Loucy (cell line): ENCODE measurements at regions not wholly inside any gene's neighbourhood (a gene's known extent, or its start where the extent isn't known, plus 50 kb on each side); places are given as distances from the start of the nearest gene placed in this dataset.

Experiments used
- H2AFZ ChIP-seq: fragments of 200-600 bp; sonication (generic); 2 replicates; pipeline ENCODE4 v1.6.0; 2016; ENCODE audit warnings: antibody characterized with exemption, mild to moderate bottlenecking, low read length, moderate library complexity
- H3F3A ChIP-seq: fragments of 200-600 bp; 2 replicates; pipeline ENCODE4 v1.6.0; 2016; ENCODE audit warnings: antibody characterized with exemption, low read depth, mild to moderate bottlenecking
- H3K27me3 ChIP-seq: fragments of 200-600 bp; sonication (generic); 2 replicates; pipeline ENCODE4 v1.6.1; 2014; ENCODE audit warnings: low read length, mild to moderate bottlenecking; ENCODE audit not compliant: insufficient read depth, poor library complexity, severe bottlenecking
- H3K36me3 ChIP-seq: fragments of 200-600 bp; sonication (generic); 2 replicates; pipeline ENCODE4 v1.6.1; 2016; ENCODE audit warnings: low read length; ENCODE audit not compliant: insufficient read depth
- H3K4me1 ChIP-seq: fragments of 200-600 bp; sonication (generic); 2 replicates; pipeline ENCODE4 v1.5.1; 2014; ENCODE audit warnings: low read length, mild to moderate bottlenecking; ENCODE audit not compliant: insufficient read depth, poor library complexity, severe bottlenecking
- H3K4me2 ChIP-seq: fragments of 200-600 bp; sonication (generic); 2 replicates; pipeline ENCODE4 v1.6.0; 2014; ENCODE audit warnings: antibody characterized with exemption, low read length, low read depth, mild to moderate bottlenecking; ENCODE audit not compliant: poor library complexity, severe bottlenecking
- H3K4me3 ChIP-seq: fragments of 200-600 bp; sonication (generic); 2 replicates; pipeline ENCODE4 v1.5.1; 2014; ENCODE audit warnings: low read length, mild to moderate bottlenecking, mixed read lengths; ENCODE audit not compliant: poor library complexity, severe bottlenecking
- H3K79me2 ChIP-seq: fragments of 200-600 bp; sonication (generic); 2 replicates; pipeline ENCODE4 v1.6.1; 2014; ENCODE audit warnings: low read length; ENCODE audit not compliant: insufficient read depth
- H3K9ac ChIP-seq: fragments of 200-600 bp; sonication (generic); 2 replicates; pipeline ENCODE4 v1.6.0; 2014; ENCODE audit warnings: mild to moderate bottlenecking, low read depth, low read length, moderate library complexity; ENCODE audit not compliant: poor library complexity, severe bottlenecking
- H3K9me2 ChIP-seq: fragments of 200-600 bp; sonication (generic); replicated peaks from 2 replicates; pipeline ENCODE4 v1.6.1; 2016; ENCODE audit warnings: low read depth, low read length, mixed read lengths
- H3K9me3 ChIP-seq: fragments of 200-600 bp; sonication (generic); 2 replicates; pipeline ENCODE4 v1.6.1; 2014; ENCODE audit warnings: mild to moderate bottlenecking, antibody characterized with exemption, low read length, low read depth; ENCODE audit not compliant: insufficient read depth
- H4K20me1 ChIP-seq: fragments of 200-600 bp; sonication (generic); 2 replicates; pipeline ENCODE4 v1.6.0; 2014; ENCODE audit warnings: antibody characterized with exemption, low read length, mild to moderate bottlenecking; ENCODE audit not compliant: insufficient read depth, poor library complexity, severe bottlenecking
- EZH2phosphoT487 ChIP-seq: fragments of 200-600 bp; IDR thresholded peaks from 2 replicates; pipeline ENCODE4 v1.6.1; 2018; ENCODE audit warnings: antibody characterized with exemption, mild to moderate bottlenecking, moderate library complexity, borderline replicate concordance
- TF ChIP-seq, protein P1 (sequence below): fragments of 200-600 bp; sonication (generic); conservative IDR thresholded peaks from 2 replicates; pipeline ENCODE4 v1.5.1; 2014; ENCODE audit warnings: mild to moderate bottlenecking, antibody characterized with exemption, low read length

DNA sequence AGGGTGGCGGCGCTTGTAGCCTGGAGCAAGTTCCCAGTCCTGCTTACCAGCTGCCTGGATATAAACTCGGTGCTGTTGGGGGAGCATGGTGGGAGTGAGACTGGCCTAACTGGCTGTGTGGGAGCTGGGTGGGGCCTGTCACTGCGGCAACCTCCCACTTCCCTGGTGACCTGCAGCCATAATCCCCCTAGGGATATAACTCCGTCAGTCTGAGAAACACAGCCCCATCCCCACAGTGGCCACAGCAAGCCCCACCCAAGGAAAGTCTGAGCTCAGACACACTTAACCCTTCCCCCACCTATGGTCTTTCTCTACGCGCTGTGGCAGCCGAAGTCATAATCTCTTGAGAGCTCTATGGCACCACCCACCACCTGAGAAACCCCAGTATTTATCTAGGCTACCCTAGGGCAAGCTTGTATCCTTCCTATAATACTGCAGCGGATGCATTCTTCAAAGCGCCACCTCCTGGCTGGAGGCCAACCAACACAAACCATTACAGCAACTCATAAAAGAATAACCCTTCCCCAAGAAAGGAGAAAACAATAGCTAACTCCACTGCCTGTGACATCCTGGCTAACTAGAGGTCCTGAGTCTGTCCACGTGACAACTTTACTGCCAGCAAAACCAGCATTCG, 57.4 kb downstream of the ZNF648 start:
- Histone ChIP-seq H3K9me2 (no peaks in the 10 kb centered on the region), H3K4me2 (no peak overlapping the region), H3F3A (no peaks in the 10 kb centered on the region), H3K4me3 (no peak overlapping the region), H3K27me3 (no peaks in the 10 kb centered on the region), H3K9me3 (no peaks in the 10 kb centered on the region), H4K20me1 (no peaks in the 10 kb centered on the region), H3K4me1 (no peaks in the 10 kb centered on the region), H3K9ac (no peak overlapping the region), H3K79me2 (no peaks in the 10 kb centered on the region), H2AFZ (no peak overlapping the region), H3K36me3 (no peaks in the 10 kb centered on the region)
- TF ChIP-seq EZH2phosphoT487: no peak
- TF ChIP-seq, protein P1, sequence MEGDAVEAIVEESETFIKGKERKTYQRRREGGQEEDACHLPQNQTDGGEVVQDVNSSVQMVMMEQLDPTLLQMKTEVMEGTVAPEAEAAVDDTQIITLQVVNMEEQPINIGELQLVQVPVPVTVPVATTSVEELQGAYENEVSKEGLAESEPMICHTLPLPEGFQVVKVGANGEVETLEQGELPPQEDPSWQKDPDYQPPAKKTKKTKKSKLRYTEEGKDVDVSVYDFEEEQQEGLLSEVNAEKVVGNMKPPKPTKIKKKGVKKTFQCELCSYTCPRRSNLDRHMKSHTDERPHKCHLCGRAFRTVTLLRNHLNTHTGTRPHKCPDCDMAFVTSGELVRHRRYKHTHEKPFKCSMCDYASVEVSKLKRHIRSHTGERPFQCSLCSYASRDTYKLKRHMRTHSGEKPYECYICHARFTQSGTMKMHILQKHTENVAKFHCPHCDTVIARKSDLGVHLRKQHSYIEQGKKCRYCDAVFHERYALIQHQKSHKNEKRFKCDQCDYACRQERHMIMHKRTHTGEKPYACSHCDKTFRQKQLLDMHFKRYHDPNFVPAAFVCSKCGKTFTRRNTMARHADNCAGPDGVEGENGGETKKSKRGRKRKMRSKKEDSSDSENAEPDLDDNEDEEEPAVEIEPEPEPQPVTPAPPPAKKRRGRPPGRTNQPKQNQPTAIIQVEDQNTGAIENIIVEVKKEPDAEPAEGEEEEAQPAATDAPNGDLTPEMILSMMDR: peak; percentile 29; the same call in 1 of the 2 replicates

DNA sequence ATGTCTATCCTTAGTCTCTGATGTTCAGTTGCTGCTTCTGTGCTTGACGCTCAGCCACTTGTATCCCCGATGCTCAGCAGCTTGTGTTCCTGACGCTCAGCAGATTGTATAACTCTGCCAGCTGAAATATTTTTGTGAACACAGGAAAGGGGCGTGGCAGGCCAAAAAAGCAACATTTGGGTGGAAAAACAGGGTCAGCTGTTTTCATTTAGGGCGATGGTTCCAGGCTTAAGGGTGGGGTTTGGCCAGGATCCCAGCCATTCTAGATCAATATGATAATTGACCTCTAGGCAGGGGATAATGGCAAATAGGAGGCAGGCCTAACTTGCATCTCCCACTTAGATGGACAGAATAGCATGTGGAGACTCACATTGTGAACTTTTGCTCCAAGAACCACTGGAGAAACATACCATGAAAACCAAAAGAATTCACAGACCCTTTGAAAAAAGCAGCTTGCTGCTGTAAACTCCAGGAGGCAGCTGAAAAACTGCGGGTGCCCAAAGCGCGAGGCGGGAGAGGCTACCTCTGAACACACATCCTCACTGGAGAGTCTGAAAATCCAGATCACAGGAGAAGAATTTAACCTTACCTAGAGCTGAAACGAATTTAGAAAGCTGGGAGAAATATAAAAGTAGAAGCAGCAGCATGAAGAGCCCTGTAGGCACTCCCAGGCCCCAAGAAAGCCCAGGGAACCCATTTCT, 58.3 kb downstream of the ZNF648 start:
- no peaks in the 10 kb centered on the region for H3K9me2 ChIP-seq
- no peak overlapping the region for H3K4me3 ChIP-seq
- H3K79me2 ChIP-seq: no peaks in the 10 kb centered on the region
- no peaks in the 10 kb centered on the region for H3K27me3 ChIP-seq
- no peak overlapping the region for H3K4me2 ChIP-seq
- no peak overlapping the region for H3K9ac ChIP-seq
- H4K20me1 ChIP-seq: no peaks in the 10 kb centered on the region
- no peaks in the 10 kb centered on the region for H3F3A ChIP-seq
- no peak for TF ChIP-seq EZH2phosphoT487
- TF ChIP-seq, protein P1: no peak
- H2AFZ ChIP-seq: no peak overlapping the region
- H3K9me3 ChIP-seq: no peaks in the 10 kb centered on the region
- H3K36me3 ChIP-seq: no peaks in the 10 kb centered on the region
- H3K4me1 ChIP-seq: no peaks in the 10 kb centered on the region

DNA sequence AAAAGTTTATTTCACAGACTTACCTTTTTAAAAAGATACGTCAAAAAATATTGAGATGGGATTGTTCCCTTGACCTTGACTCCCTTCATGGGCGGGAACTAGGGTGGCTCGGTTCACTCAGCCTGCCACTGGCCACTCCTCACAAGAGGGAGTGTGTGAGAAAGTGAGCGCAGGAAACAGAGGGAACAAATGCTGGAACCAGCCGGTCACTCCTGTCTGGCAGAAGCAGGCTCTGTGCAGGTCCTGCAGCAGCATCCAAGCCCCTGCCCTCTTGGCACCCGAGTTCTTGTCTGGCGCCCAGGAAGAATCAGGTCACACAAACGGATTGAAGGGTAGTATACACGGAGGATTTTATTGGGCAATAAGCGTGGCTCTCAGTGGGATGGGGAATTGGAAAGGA, 58.9 kb downstream of the ZNF648 start:
- no peak overlapping the region for H2AFZ ChIP-seq
- H3K9me3 ChIP-seq: no peaks in the 10 kb centered on the region
- H3K9me2 ChIP-seq: no peaks in the 10 kb centered on the region

More for the DNA sequence above, 58.9 kb downstream of the ZNF648 start:
- no peaks in the 10 kb centered on the region for H3K36me3 ChIP-seq
- TF ChIP-seq, protein P1: no peak
- no peak for TF ChIP-seq EZH2phosphoT487
- H3K4me1 ChIP-seq: no peaks in the 10 kb centered on the region
- no peak overlapping the region for H3K4me2 ChIP-seq
- H3K27me3 ChIP-seq: no peaks in the 10 kb centered on the region
- no peak overlapping the region for H3K4me3 ChIP-seq
- H3K9ac ChIP-seq: no peak overlapping the region
- H3F3A ChIP-seq: no peaks in the 10 kb centered on the region
- H4K20me1 ChIP-seq: no peaks in the 10 kb centered on the region
- H3K79me2 ChIP-seq: no peaks in the 10 kb centered on the region
